ENCODE measurements at regions not wholly inside any gene's neighbourhood (a gene's known extent, or its start where the extent isn't known, plus 50 kb on each side); places are given as distances from the start of the nearest gene placed in this dataset.

- TF ChIP-seq CHD7 (IDR thresholded peaks at IDR 0.05; ENCODE audit: low read depth, low read length) = no peak
- no peak for TF ChIP-seq ZNF41 (CRISPR knock-in tag; conservative IDR thresholded peaks at IDR 0.05)
- no peak for TF ChIP-seq RBM17 (IDR thresholded peaks at IDR 0.05; ENCODE audit: borderline replicate concordance, low read depth, low read length)
- TF ChIP-seq CHAMP1 (IDR thresholded peaks at IDR 0.05) = peak; percentile 63; the same call in 1 of the 2 replicates
- no peak for TF ChIP-seq ZNF445 (CRISPR knock-in tag; IDR thresholded peaks at IDR 0.05; ENCODE audit: low read depth)
- TF ChIP-seq SNRNP70 (optimal IDR thresholded peaks at IDR 0.05; ENCODE audit: low read depth, low read length) = no peak
- peak; percentile 90 for TF ChIP-seq TEAD4 (IDR thresholded peaks at IDR 0.05; ENCODE audit: low read length)
- TF ChIP-seq TEAD4 (CRISPR knock-in tag; IDR thresholded peaks at IDR 0.05; ENCODE audit: borderline replicate concordance) = no peak
- no peak for TF ChIP-seq XRCC5 (IDR thresholded peaks at IDR 0.05; ENCODE audit: low read depth, low read length)
- TF ChIP-seq ZNF696 (CRISPR knock-in tag; conservative IDR thresholded peaks at IDR 0.05) = no peak
- TF ChIP-seq NR3C1 (CRISPR knock-in tag; IDR thresholded peaks at IDR 0.05) = no peak
- no peak for TF ChIP-seq ZBTB43 (CRISPR knock-in tag; IDR thresholded peaks at IDR 0.05)
- no peak for TF ChIP-seq TAF7 (tag; IDR thresholded peaks at IDR 0.05)
Observed at GRCh38 chr9:14522627-14523379, 170.4 kb downstream of the ZDHHC21 start (continued).

Data from K562 (cell line).